A549 (cell line): ENCODE measurements at regions not wholly inside any gene's neighbourhood (a gene's known extent, or its start where the extent isn't known, plus 50 kb on each side); places are given as distances from the start of the nearest gene placed in this dataset.

Experiments
- ATAC-seq, 2 experiments: fragments of 200-7000 bp in 1 of 2; fragments of >200 bp in 1 of 2; cut with Nextera tagmentation in 1 of 2; cut with Tn5 transposase in 1 of 2; 3 replicates each; pipeline versions ENCODE4 v1.8.0 to v1.9.1; 2018 to 2020; ENCODE audit warnings: mild to moderate bottlenecking in 1 of 2, moderate library complexity in 1 of 2
- CTCF ChIA-PET: fragments of 300-600 bp; sonication (Branson Sonifier 250); formaldehyde crosslinking; extraction: SDS; loops from one replicate; lab custom pipeline; 2021; ENCODE audit warnings: antibody characterized with exemption, inconsistent platforms; lab: Yijun Ruan, JAX
- POLR2A ChIA-PET: fragments of 350-600 bp; formaldehyde crosslinking; extraction: SDS; loops from one replicate; lab custom pipeline; 2021; ENCODE audit warnings: antibody characterized with exemption, inconsistent platforms; lab: Yijun Ruan, JAX
- DNase-seq, 2 experiments: peaks; one replicate each; pipeline versions ENCODE4 v3.0.0 to v3.0.0-alpha.2; 2011 to 2016; ENCODE audit warnings: low read depth in 1 of 2, low spot score in 1 of 2
- FAIRE-seq: peaks from 2 replicates; lab custom pipeline; 2011; peaks lifted over from hg19 to GRCh38; lab: Jason Lieb, UNC
- H3K27ac ChIP-seq, 2 experiments: fragments of >200 bp; sonication (Bioruptor Twin); formaldehyde crosslinking; 3 replicates each; pipeline ENCODE4 v1.5.1; 2016 to 2017
- H3K4me1 ChIP-seq: fragments of >200 bp; sonication (Bioruptor Twin); formaldehyde crosslinking; 3 replicates; pipeline ENCODE4 v1.6.1; 2016
- H3K4me2 ChIP-seq: fragments of >200 bp; sonication (Bioruptor Twin); formaldehyde crosslinking; 3 replicates; pipeline ENCODE4 v1.6.1; 2016
- H3K4me3 ChIP-seq: fragments of >200 bp; sonication (Bioruptor Twin); formaldehyde crosslinking; 3 replicates; pipeline ENCODE4 v1.5.1; 2016
- H3K9me3 ChIP-seq: fragments of >200 bp; sonication (Bioruptor Twin); formaldehyde crosslinking; 3 replicates; pipeline ENCODE4 v1.6.1; 2016
- ATOH8 ChIP-seq: fragments of 250-450 bp; sonication (Bioruptor Pico); IDR thresholded peaks from 2 replicates; pipeline ENCODE4 v1.5.0; 2020; ENCODE audit warnings: low read depth, mild to moderate bottlenecking, moderate library complexity
- CBX2 ChIP-seq: fragments of 200-600 bp; sonication (generic); IDR thresholded peaks from 2 replicates; pipeline ENCODE4 v1.6.1; 2016; ENCODE audit warnings: low read depth, mild to moderate bottlenecking, borderline replicate concordance
- CEBPB ChIP-seq, 2 experiments: fragments of >200 bp in 1 of 2; sonication (Bioruptor Twin) in 1 of 2; formaldehyde crosslinking in 1 of 2; IDR thresholded peaks; 2 replicates each; pipeline ENCODE4 v1.6.1; 2012 to 2016
- EHF ChIP-seq: fragments of 250-450 bp; sonication (Bioruptor Pico); IDR thresholded peaks from 2 replicates; pipeline ENCODE4 v1.5.0; 2020; ENCODE audit warnings: mild to moderate bottlenecking
- EHMT2 ChIP-seq: fragments of 200-600 bp; sonication (generic); IDR thresholded peaks from 2 replicates; pipeline ENCODE4 v1.6.1; 2016; ENCODE audit warnings: antibody characterized with exemption, low read depth, mild to moderate bottlenecking, moderate library complexity
- EP300 ChIP-seq, 2 experiments: fragments of >200 bp; sonication (Bioruptor Twin); formaldehyde crosslinking; IDR thresholded peaks; 2 replicates in 1 of 2; 3 replicates in 1 of 2; pipeline ENCODE4 v1.6.1; 2016 to 2017
- FOSB ChIP-seq: fragments of 250-450 bp; sonication (Bioruptor Pico); IDR thresholded peaks from 2 replicates; pipeline ENCODE4 v1.5.0; 2020; ENCODE audit warnings: mild to moderate bottlenecking, moderate library complexity
- FOSL2 ChIP-seq, 2 experiments: fragments of 450-650 bp in 1 of 2; fragments of >200 bp in 1 of 2; sonication (Bioruptor Twin) in 1 of 2; formaldehyde crosslinking; IDR thresholded peaks; 2 replicates each; pipeline versions ENCODE4 v1.5.0 to v1.6.1; 2016 to 2020; ENCODE audit warnings: mild to moderate bottlenecking in 1 of 2, moderate library complexity in 1 of 2
- GATA3 ChIP-seq: IDR thresholded peaks from 2 replicates; pipeline ENCODE4 v1.6.1; 2012; ENCODE audit warnings: borderline replicate concordance
- HEYL ChIP-seq: fragments of 250-450 bp; sonication (Bioruptor Pico); IDR thresholded peaks from 2 replicates; pipeline ENCODE4 v1.8.0; 2021; ENCODE audit warnings: mild to moderate bottlenecking, moderate library complexity
- HMGXB4 ChIP-seq: fragments of 250-450 bp; sonication (Bioruptor Pico); IDR thresholded peaks from 2 replicates; pipeline ENCODE4 v1.5.0; 2021; ENCODE audit warnings: mild to moderate bottlenecking, moderate library complexity, borderline replicate concordance
- HOXA7 ChIP-seq: fragments of 250-450 bp; sonication (Bioruptor Pico); IDR thresholded peaks from 2 replicates; pipeline ENCODE4 v1.5.0; 2020; ENCODE audit warnings: mild to moderate bottlenecking, moderate library complexity
- HOXB13 ChIP-seq: fragments of 250-450 bp; sonication (Bioruptor Pico); IDR thresholded peaks from 2 replicates; pipeline ENCODE4 v1.5.0; 2020; ENCODE audit warnings: low read depth, mild to moderate bottlenecking, moderate library complexity
- JUNB ChIP-seq: fragments of >200 bp; sonication (Bioruptor Twin); formaldehyde crosslinking; IDR thresholded peaks from 2 replicates; pipeline ENCODE4 v1.6.1; 2016
- MAFK ChIP-seq: fragments of 450-650 bp; IDR thresholded peaks from 2 replicates; pipeline ENCODE4 v1.6.1; 2014; ENCODE audit not compliant: partially characterized antibody
- MYC ChIP-seq: IDR thresholded peaks from 2 replicates; pipeline ENCODE4 v1.6.1; 2012; ENCODE audit warnings: mild to moderate bottlenecking, inconsistent platforms, low read length, improper control_type of control experiment, borderline replicate concordance
- PHF8 ChIP-seq: fragments of 200-600 bp; sonication (generic); IDR thresholded peaks from 2 replicates; pipeline ENCODE4 v1.6.1; 2016; ENCODE audit warnings: low read depth, mild to moderate bottlenecking, antibody characterized with exemption, moderate library complexity, borderline replicate concordance
- POLR2AphosphoS2 ChIP-seq: conservative IDR thresholded peaks from 2 replicates; pipeline ENCODE4 v1.6.1; 2012; ENCODE audit warnings: low read length, improper control_type of control experiment, inconsistent platforms
- RCOR1 ChIP-seq: fragments of 150-350 bp; IDR thresholded peaks from 2 replicates; pipeline ENCODE4 v1.6.1; 2014; ENCODE audit warnings: antibody characterized with exemption, low read length, low read depth
- RNF2 ChIP-seq: fragments of 200-600 bp; sonication (generic); IDR thresholded peaks from 2 replicates; pipeline ENCODE4 v1.6.1; 2016; ENCODE audit warnings: low read depth, mild to moderate bottlenecking, antibody characterized with exemption, moderate library complexity, borderline replicate concordance
- TFCP2L1 ChIP-seq: fragments of 250-450 bp; sonication (Bioruptor Pico); IDR thresholded peaks from 2 replicates; pipeline ENCODE4 v1.5.0; 2021; ENCODE audit warnings: mild to moderate bottlenecking
- TP53 ChIP-seq: fragments of 250-450 bp; sonication (Bioruptor Pico); IDR thresholded peaks from 2 replicates; pipeline ENCODE4 v1.5.0; 2021; ENCODE audit warnings: mild to moderate bottlenecking, moderate library complexity
- ZSCAN20 ChIP-seq: fragments of 250-450 bp; sonication (Bioruptor Pico); IDR thresholded peaks from 2 replicates; pipeline ENCODE4 v1.8.0; 2022; ENCODE audit warnings: mild to moderate bottlenecking, moderate library complexity
- WGBS: methylation state at CpG from one replicate; pipeline ENCODE4 v1.1.6; 2017; ENCODE audit errors: missing lambda C conversion rate; 5-methylcytosine and 5-hydroxymethylcytosine counted together
- TF ChIP-seq, protein P1 (sequence below): IDR thresholded peaks from 2 replicates; pipeline ENCODE4 v1.6.1; 2012; ENCODE audit warnings: low read depth, borderline replicate concordance
- TF ChIP-seq, protein P2 (sequence below): fragments of 200-600 bp; sonication (generic); IDR thresholded peaks from 2 replicates; pipeline ENCODE4 v1.6.1; 2016; ENCODE audit warnings: antibody characterized with exemption, mild to moderate bottlenecking, moderate library complexity
- TF ChIP-seq, protein P3 (sequence below): IDR thresholded peaks from 2 replicates; pipeline ENCODE4 v1.6.1; 2012

- ChIA-PET POLR2A (no interaction called here), CTCF (interaction anchor here (2.8 kb wide), 1 partner anchor 31 kb away, joined by 11 read pairs; no protein-coding TSS in a partner anchor)
- no peaks in the 10 kb centered on the region for H3K9me3 ChIP-seq
- no peak for TF ChIP-seq EHMT2
- TF ChIP-seq, protein P1, sequence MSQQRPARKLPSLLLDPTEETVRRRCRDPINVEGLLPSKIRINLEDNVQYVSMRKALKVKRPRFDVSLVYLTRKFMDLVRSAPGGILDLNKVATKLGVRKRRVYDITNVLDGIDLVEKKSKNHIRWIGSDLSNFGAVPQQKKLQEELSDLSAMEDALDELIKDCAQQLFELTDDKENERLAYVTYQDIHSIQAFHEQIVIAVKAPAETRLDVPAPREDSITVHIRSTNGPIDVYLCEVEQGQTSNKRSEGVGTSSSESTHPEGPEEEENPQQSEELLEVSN = no peak
- TF ChIP-seq HMGXB4 (CRISPR knock-in tag) = no peak
- no peak for TF ChIP-seq GATA3
- no peak for TF ChIP-seq HEYL (CRISPR knock-in tag)
- TF ChIP-seq PHF8 = no peak
- TF ChIP-seq JUNB = no peak
- TF ChIP-seq, protein P2, sequence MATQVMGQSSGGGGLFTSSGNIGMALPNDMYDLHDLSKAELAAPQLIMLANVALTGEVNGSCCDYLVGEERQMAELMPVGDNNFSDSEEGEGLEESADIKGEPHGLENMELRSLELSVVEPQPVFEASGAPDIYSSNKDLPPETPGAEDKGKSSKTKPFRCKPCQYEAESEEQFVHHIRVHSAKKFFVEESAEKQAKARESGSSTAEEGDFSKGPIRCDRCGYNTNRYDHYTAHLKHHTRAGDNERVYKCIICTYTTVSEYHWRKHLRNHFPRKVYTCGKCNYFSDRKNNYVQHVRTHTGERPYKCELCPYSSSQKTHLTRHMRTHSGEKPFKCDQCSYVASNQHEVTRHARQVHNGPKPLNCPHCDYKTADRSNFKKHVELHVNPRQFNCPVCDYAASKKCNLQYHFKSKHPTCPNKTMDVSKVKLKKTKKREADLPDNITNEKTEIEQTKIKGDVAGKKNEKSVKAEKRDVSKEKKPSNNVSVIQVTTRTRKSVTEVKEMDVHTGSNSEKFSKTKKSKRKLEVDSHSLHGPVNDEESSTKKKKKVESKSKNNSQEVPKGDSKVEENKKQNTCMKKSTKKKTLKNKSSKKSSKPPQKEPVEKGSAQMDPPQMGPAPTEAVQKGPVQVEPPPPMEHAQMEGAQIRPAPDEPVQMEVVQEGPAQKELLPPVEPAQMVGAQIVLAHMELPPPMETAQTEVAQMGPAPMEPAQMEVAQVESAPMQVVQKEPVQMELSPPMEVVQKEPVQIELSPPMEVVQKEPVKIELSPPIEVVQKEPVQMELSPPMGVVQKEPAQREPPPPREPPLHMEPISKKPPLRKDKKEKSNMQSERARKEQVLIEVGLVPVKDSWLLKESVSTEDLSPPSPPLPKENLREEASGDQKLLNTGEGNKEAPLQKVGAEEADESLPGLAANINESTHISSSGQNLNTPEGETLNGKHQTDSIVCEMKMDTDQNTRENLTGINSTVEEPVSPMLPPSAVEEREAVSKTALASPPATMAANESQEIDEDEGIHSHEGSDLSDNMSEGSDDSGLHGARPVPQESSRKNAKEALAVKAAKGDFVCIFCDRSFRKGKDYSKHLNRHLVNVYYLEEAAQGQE = no peak
- no peak for TF ChIP-seq TFCP2L1 (CRISPR knock-in tag)
- TF ChIP-seq POLR2AphosphoS2 = no peak
- no peak for TF ChIP-seq RCOR1
- TF ChIP-seq ATOH8 (CRISPR knock-in tag) = no peak
- TF ChIP-seq FOSL2 (IDR thresholded peaks at IDR 0.05) = no peak
- no peak for TF ChIP-seq FOSL2 (CRISPR knock-in tag; IDR thresholded peaks at IDR 0.05)
- TF ChIP-seq MYC = no peak
- DNase-seq (no peak), ATAC-seq (no peak), FAIRE-seq (no peak)
- WGBS = 80% methylated on average over 5 of the region's 5 CpGs
- no peak overlapping the region for H3K4me3 ChIP-seq
- no peak overlapping the region for H3K4me2 ChIP-seq
- peaks cover 4% of the 10 kb centered on the region; the same call in 1 of the 3 replicates for H3K4me1 ChIP-seq
- no peak overlapping the region for H3K27ac ChIP-seq
These were observed 101.3 kb downstream of the KCNRG start for GRCh38 chr13:50116430-50116973.

DNA sequence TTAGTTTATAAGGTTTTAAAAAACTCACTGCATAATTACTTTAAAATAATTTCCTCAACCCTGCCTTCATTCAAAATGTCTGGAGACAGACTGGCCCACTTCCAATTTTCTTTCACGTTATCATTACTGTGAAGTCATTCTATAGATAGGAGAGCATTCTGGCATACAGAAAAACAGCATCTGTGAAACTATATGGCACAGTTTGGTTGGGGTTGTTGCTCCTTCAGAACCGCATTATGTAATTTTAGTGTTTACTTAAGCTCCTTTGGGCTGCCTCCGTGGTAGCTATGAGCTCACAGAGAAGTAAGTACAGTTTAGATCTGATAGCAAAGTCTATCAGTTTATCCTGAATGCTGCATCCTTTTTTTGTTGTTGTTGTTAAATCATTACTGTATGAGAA is 104.3 kb downstream of the KCNRG start:
- CTCF ChIA-PET = no interaction called here
- H3K4me1 ChIP-seq = peaks cover 14% of the 10 kb centered on the region; the same call in 2 of the 3 replicates
- no peak for TF ChIP-seq EP300 (IDR thresholded peaks at IDR 0.05)
- no peak for TF ChIP-seq PHF8
- no peak for TF ChIP-seq FOSB
- no peak for TF ChIP-seq MAFK
- TF ChIP-seq HMGXB4 (CRISPR knock-in tag) = no peak
- TF ChIP-seq CEBPB (IDR thresholded peaks at IDR 0.05) = no peak
- TF ChIP-seq JUNB = no peak
- TF ChIP-seq HOXB13 = no peak
- TF ChIP-seq HOXA7 (CRISPR knock-in tag) = no peak
- no peak for TF ChIP-seq ZSCAN20 (CRISPR knock-in tag)
- no peak for TF ChIP-seq RNF2
- TF ChIP-seq EHF = no peak
- no peak for TF ChIP-seq CBX2
- no peak for TF ChIP-seq RCOR1
- no peak for TF ChIP-seq GATA3
- TF ChIP-seq, protein P3, sequence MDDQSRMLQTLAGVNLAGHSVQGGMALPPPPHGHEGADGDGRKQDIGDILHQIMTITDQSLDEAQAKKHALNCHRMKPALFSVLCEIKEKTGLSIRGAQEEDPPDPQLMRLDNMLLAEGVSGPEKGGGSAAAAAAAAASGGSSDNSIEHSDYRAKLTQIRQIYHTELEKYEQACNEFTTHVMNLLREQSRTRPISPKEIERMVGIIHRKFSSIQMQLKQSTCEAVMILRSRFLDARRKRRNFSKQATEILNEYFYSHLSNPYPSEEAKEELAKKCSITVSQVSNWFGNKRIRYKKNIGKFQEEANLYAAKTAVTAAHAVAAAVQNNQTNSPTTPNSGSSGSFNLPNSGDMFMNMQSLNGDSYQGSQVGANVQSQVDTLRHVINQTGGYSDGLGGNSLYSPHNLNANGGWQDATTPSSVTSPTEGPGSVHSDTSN = no peak
- no peak for TF ChIP-seq FOSL2 (IDR thresholded peaks at IDR 0.05)
- no peak for TF ChIP-seq FOSL2 (CRISPR knock-in tag; IDR thresholded peaks at IDR 0.05)
- TF ChIP-seq TP53 (CRISPR knock-in tag) = no peak

More for the DNA sequence above, 104.3 kb downstream of the KCNRG start:
- Histone ChIP-seq H3K27ac (no peak overlapping the region), H3K9me3 (no peaks in the 10 kb centered on the region), H3K4me2 (no peak overlapping the region), H3K4me3 (no peak overlapping the region)
- no peak for ATAC-seq
- POLR2A ChIA-PET = no interaction called here
- no peak for FAIRE-seq
- no peak for DNase-seq
- WGBS = 55% methylated on average over 3 of the region's 3 CpGs
